HFF-Myc (cell line): ENCODE measurements at regions not wholly inside any gene's neighbourhood (a gene's known extent, or its start where the extent isn't known, plus 50 kb on each side); places are given as distances from the start of the nearest gene placed in this dataset.

Source experiments
- DNase-seq: peaks from one replicate; pipeline ENCODE4 v3.0.0-alpha.2; 2011; ENCODE audit warnings: low read depth; ENCODE audit errors: extremely low read depth
- H3K4me3 ChIP-seq: replicated peaks from 2 replicates; pipeline ENCODE4 v1.5.1; 2011; ENCODE audit warnings: low read depth, mild to moderate bottlenecking, control low read depth, low read length
- TF ChIP-seq, protein P1 (sequence below): IDR thresholded peaks from 2 replicates; pipeline ENCODE4 v1.5.1; 2012; ENCODE audit warnings: mild to moderate bottlenecking, low read depth, low read length, control low read depth; ENCODE audit errors: missing control alignments

GRCh38 chr18:42473611-42474010, 518.6 kb downstream of the PIK3C3 start:
- no peak overlapping the region for H3K4me3 ChIP-seq
- DNase-seq: no peak
- TF ChIP-seq, protein P1, sequence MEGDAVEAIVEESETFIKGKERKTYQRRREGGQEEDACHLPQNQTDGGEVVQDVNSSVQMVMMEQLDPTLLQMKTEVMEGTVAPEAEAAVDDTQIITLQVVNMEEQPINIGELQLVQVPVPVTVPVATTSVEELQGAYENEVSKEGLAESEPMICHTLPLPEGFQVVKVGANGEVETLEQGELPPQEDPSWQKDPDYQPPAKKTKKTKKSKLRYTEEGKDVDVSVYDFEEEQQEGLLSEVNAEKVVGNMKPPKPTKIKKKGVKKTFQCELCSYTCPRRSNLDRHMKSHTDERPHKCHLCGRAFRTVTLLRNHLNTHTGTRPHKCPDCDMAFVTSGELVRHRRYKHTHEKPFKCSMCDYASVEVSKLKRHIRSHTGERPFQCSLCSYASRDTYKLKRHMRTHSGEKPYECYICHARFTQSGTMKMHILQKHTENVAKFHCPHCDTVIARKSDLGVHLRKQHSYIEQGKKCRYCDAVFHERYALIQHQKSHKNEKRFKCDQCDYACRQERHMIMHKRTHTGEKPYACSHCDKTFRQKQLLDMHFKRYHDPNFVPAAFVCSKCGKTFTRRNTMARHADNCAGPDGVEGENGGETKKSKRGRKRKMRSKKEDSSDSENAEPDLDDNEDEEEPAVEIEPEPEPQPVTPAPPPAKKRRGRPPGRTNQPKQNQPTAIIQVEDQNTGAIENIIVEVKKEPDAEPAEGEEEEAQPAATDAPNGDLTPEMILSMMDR: no peak

- TF ChIP-seq, protein P1: no peak
- H3K4me3 ChIP-seq: no peak overlapping the region
- no peak for DNase-seq
Measured at GRCh38 chr18:42474577-42474976, 519.5 kb downstream of the PIK3C3 start.

GRCh38 chr18:42475157-42475556, 520.1 kb downstream of the PIK3C3 start:
- no peak overlapping the region for H3K4me3 ChIP-seq
- TF ChIP-seq, protein P1: no peak
- no peak for DNase-seq

DNA sequence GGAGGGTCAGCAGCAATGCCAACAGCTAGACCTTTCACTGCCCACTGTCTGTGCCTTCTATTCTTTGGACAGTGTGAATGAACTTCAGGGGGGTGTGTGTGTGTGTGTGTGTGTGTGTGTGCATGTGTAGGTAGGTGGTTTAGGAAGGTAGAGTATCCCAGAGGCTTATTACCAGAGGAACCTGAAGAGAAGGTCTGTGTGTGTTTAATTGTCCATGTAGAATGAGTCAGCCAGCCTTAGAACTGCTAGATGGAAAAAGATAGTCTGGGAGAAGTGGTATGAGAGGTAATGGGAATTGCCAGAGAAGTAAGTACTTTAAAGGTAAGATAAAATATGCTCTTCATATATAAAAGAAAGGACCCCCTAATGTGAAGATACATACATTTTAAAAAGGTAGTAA, 522.2 kb downstream of the PIK3C3 start:
- TF ChIP-seq, protein P1: no peak
- no peak for DNase-seq
- H3K4me3 ChIP-seq: no peak overlapping the region

- no peak for DNase-seq
- no peak overlapping the region for H3K4me3 ChIP-seq
- TF ChIP-seq, protein P1: no peak
Measured at GRCh38 chr18:42480441-42480840, 525.4 kb downstream of the PIK3C3 start.

DNA sequence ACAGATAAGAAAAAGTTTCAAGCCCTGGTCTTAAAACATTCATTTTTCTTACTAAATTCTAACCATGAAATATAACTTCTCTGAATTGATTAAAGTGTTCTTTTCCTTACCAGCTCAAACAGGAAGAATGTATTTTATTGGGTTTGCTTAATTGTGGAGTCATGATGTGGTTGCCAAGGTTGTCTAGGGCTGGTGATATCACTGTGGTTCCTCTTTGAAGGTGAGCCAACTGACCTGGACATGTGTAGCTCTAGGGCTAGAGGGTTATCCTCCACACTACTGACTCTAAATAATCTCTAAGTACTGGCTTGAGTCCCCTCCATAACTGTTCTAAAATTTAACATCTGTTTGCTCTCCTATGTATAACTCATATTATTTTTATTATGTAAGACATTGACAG, 529.6 kb downstream of the PIK3C3 start:
- no peak for DNase-seq
- H3K4me3 ChIP-seq: no peak overlapping the region
- TF ChIP-seq, protein P1: no peak

- TF ChIP-seq, protein P1: no peak
Measured at GRCh38 chr18:42486271-42486670, 531.2 kb downstream of the PIK3C3 start.

More at GRCh38 chr18:42486271-42486670, 531.2 kb downstream of the PIK3C3 start:
- no peak overlapping the region for H3K4me3 ChIP-seq
- DNase-seq: no peak
